HCT116 (cell line): ENCODE measurements at regions not wholly inside any gene's neighbourhood (a gene's known extent, or its start where the extent isn't known, plus 50 kb on each side); places are given as distances from the start of the nearest gene placed in this dataset.

Experiments used
- EZH2 ChIP-seq: fragments of 200-600 bp; sonication (generic); IDR thresholded peaks from 2 replicates; pipeline ENCODE4 v1.6.1; 2017; ENCODE audit warnings: antibody characterized with exemption, mixed run types
- EZH2phosphoT487 ChIP-seq: fragments of 200-600 bp; IDR thresholded peaks from 2 replicates; pipeline ENCODE4 v1.6.1; 2018; ENCODE audit warnings: antibody characterized with exemption, borderline replicate concordance
- JUND ChIP-seq: IDR thresholded peaks from 2 replicates; pipeline ENCODE4 v1.6.1; 2012
- POLR2A ChIP-seq: IDR thresholded peaks from 2 replicates; pipeline ENCODE4 v1.7.0; 2011; ENCODE audit warnings: borderline replicate concordance; ENCODE audit not compliant: insufficient read depth, insufficient read length; ENCODE audit errors: extremely low read depth
- POLR2AphosphoS5 ChIP-seq: IDR thresholded peaks from 2 replicates; pipeline ENCODE4 v1.6.1; 2011; ENCODE audit warnings: mild to moderate bottlenecking, low read depth, low read length, moderate library complexity
- SIN3A ChIP-seq: IDR thresholded peaks from 2 replicates; pipeline ENCODE4 v1.6.1; 2012; ENCODE audit warnings: low read depth
- SP1 ChIP-seq: IDR thresholded peaks from 2 replicates; pipeline ENCODE4 v1.6.1; 2012; ENCODE audit warnings: low read depth
- TCF7L2 ChIP-seq: IDR thresholded peaks from 2 replicates; pipeline ENCODE4 v1.7.0; 2011; ENCODE audit warnings: borderline replicate concordance, inconsistent platforms; ENCODE audit not compliant: insufficient read depth, insufficient read length; ENCODE audit errors: extremely low read depth
- YY1 ChIP-seq: IDR thresholded peaks from 2 replicates; pipeline ENCODE4 v1.6.1; 2011; ENCODE audit warnings: low read length, low read depth, moderate library complexity, mild to moderate bottlenecking; ENCODE audit not compliant: insufficient replicate concordance; ENCODE audit errors: extremely low read depth
- ZNF274 ChIP-seq: fragments of 200-500 bp; sonication (Bioruptor generic); IDR thresholded peaks from 2 replicates; pipeline ENCODE4 v1.6.1; 2014; ENCODE audit warnings: mild to moderate bottlenecking, low read depth, low read length, inconsistent platforms
- TF ChIP-seq, protein P1 (sequence below), 3 experiments: fragments of 200-600 bp in 1 of 3; sonication (generic) in 1 of 3; IDR thresholded peaks in 2 of 3; conservative IDR thresholded peaks in 1 of 3; 2 replicates each; pipeline ENCODE4 v1.5.1; 2012 to 2017; ENCODE audit warnings: low read depth in 2 of 3, low read length in 2 of 3, antibody characterized with exemption in 1 of 3, borderline replicate concordance in 1 of 3, control low read depth in 1 of 3, mild to moderate bottlenecking in 1 of 3, mixed read lengths in 1 of 3, mixed run types in 1 of 3, moderate library complexity in 1 of 3; ENCODE audit not compliant: insufficient read depth in 1 of 3

- TF ChIP-seq POLR2AphosphoS5 (no peak), EZH2phosphoT487 (no peak), POLR2A (no peak), YY1 (no peak), EZH2 (no peak), SIN3A (no peak), SP1 (no peak), ZNF274 (no peak), JUND (no peak), TCF7L2 (no peak)
- TF ChIP-seq, protein P1, sequence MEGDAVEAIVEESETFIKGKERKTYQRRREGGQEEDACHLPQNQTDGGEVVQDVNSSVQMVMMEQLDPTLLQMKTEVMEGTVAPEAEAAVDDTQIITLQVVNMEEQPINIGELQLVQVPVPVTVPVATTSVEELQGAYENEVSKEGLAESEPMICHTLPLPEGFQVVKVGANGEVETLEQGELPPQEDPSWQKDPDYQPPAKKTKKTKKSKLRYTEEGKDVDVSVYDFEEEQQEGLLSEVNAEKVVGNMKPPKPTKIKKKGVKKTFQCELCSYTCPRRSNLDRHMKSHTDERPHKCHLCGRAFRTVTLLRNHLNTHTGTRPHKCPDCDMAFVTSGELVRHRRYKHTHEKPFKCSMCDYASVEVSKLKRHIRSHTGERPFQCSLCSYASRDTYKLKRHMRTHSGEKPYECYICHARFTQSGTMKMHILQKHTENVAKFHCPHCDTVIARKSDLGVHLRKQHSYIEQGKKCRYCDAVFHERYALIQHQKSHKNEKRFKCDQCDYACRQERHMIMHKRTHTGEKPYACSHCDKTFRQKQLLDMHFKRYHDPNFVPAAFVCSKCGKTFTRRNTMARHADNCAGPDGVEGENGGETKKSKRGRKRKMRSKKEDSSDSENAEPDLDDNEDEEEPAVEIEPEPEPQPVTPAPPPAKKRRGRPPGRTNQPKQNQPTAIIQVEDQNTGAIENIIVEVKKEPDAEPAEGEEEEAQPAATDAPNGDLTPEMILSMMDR (IDR thresholded peaks at IDR 0.05 in 2 of 3, conservative IDR thresholded peaks at IDR 0.05 in 1 of 3; ENCODE audit: borderline replicate concordance in 1 of 3, insufficient read depth in 1 of 3, low read depth in 2 of 3, low read length in 2 of 3): no peak
Measured at GRCh38 chr18:57249179-57249578, 102.3 kb downstream of the BOD1L2 start.
